Tibial nerve (tissue), 4 donors: ENCODE measurements at regions not wholly inside any gene's neighbourhood (a gene's known extent, or its start where the extent isn't known, plus 50 kb on each side); places are given as distances from the start of the nearest gene placed in this dataset.

Experiments used
- DNase-seq, 2 donors: peaks; one replicate each; pipeline ENCODE4 v3.0.0-alpha.2; 2019; ENCODE audit warnings: low spot score in 2 of 2
- H3K27ac ChIP-seq, 4 donors: fragments of 200-600 bp; sonication (generic) in 3 of 4; one replicate each; pipeline ENCODE4 v1.5.1; 2017 to 2019; ENCODE audit warnings: mild to moderate bottlenecking in 1 of 4
- H3K27me3 ChIP-seq, 2 donors: fragments of 200-600 bp; sonication (generic) in 1 of 2; one replicate each; pipeline versions ENCODE4 v1.5.1 to v1.6.0; 2017 to 2019
- H3K36me3 ChIP-seq, 3 donors: fragments of 200-600 bp; sonication (generic); one replicate each; pipeline ENCODE4 v1.5.1; 2018 to 2019
- H3K4me1 ChIP-seq, 4 donors: fragments of 200-600 bp; sonication (generic) in 3 of 4; one replicate each; pipeline ENCODE4 v1.5.1; 2017 to 2019
- H3K4me3 ChIP-seq, 4 donors: fragments of 200-600 bp; sonication (generic) in 3 of 4; one replicate each; pipeline ENCODE4 v1.5.1; 2017 to 2019; ENCODE audit warnings: mild to moderate bottlenecking in 1 of 4, moderate library complexity in 1 of 4
- H3K9me3 ChIP-seq, 4 donors: fragments of 200-600 bp; sonication (generic) in 3 of 4; one replicate each; pipeline ENCODE4 v1.5.1; 2017 to 2019
- CTCF ChIP-seq, 5 experiments: fragments of 200-600 bp in 3 of 5; fragments of 450-650 bp in 2 of 5; sonication (generic) in 3 of 5; IDR thresholded peaks; one replicate each; pipeline ENCODE4 v1.5.1; 2016 to 2019; ENCODE audit warnings: antibody characterized with exemption in 5 of 5, mild to moderate bottlenecking in 3 of 5, moderate library complexity in 2 of 5
- EP300 ChIP-seq, 2 donors: sonication (generic); formaldehyde crosslinking; IDR thresholded peaks; one replicate each; pipeline ENCODE4 v1.6.1; 2017; ENCODE audit warnings: antibody characterized with exemption in 2 of 2, mild to moderate bottlenecking in 1 of 2
- POLR2A ChIP-seq, 2 donors: fragments of 450-650 bp; IDR thresholded peaks; one replicate each; pipeline ENCODE4 v1.6.1; 2017; ENCODE audit warnings: antibody characterized with exemption in 2 of 2, mild to moderate bottlenecking in 2 of 2, moderate library complexity in 2 of 2
- WGBS, 2 donors: methylation state at CpG; one replicate each; pipeline ENCODE4 v1.1.5; 2018; 5-methylcytosine and 5-hydroxymethylcytosine counted together

GRCh38 chr6:140855520-140855919, 1277.2 kb upstream of the GJE1 start:
- TF ChIP-seq EP300 (IDR thresholded peaks at IDR 0.05) (no peak), CTCF (IDR thresholded peaks at IDR 0.05) (no peak), POLR2A (IDR thresholded peaks at IDR 0.05) (no peak)
- H3K36me3 ChIP-seq, result no peaks in the 10 kb centered on the region
- DNase-seq, result no peak

GRCh38 chr6:140854318-140854717, 1278.4 kb upstream of the GJE1 start:
- 54 to 56% methylated on average over 1 of the region's 1 CpG for WGBS, 2 donors
- no peak overlapping the region for H3K4me3 ChIP-seq
- H3K4me1 ChIP-seq, result peaks cover 0 to 50% (median 18%) of the 10 kb centered on the region in 4 donors
- H3K9me3 ChIP-seq, result no peaks in the 10 kb centered on the region
- TF ChIP-seq CTCF (IDR thresholded peaks at IDR 0.05) (no peak), POLR2A (IDR thresholded peaks at IDR 0.05) (no peak), EP300 (IDR thresholded peaks at IDR 0.05) (no peak)
- DNase-seq, result no peak
- no peaks in the 10 kb centered on the region for H3K27me3 ChIP-seq
- peak overlapping the region in 3 of 4 donors; percentile 11 to 73 (median 70) for H3K27ac ChIP-seq
- no peaks in the 10 kb centered on the region for H3K36me3 ChIP-seq

More at GRCh38 chr6:140855520-140855919, 1277.2 kb upstream of the GJE1 start:
- Histone ChIP-seq H3K27ac (peak overlapping the region in 1 of 4 donors; percentile 23), H3K4me3 (no peak overlapping the region), H3K27me3 (no peaks in the 10 kb centered on the region), H3K4me1 (peaks cover 0 to 49% (median 17%) of the 10 kb centered on the region in 4 donors), H3K9me3 (no peaks in the 10 kb centered on the region)

- no peaks in the 10 kb centered on the region for H3K9me3 ChIP-seq
- WGBS, 2 donors, result 78 to 83% methylated on average over 1 of the region's 1 CpG
- H3K4me1 ChIP-seq, result peaks cover 0 to 38% (median 7%) of the 10 kb centered on the region in 4 donors
- H3K27ac ChIP-seq, result no peak overlapping the region
- H3K36me3 ChIP-seq, result no peaks in the 10 kb centered on the region
- no peak for DNase-seq
- TF ChIP-seq CTCF (IDR thresholded peaks at IDR 0.05) (no peak), EP300 (IDR thresholded peaks at IDR 0.05) (no peak), POLR2A (IDR thresholded peaks at IDR 0.05) (no peak)
- no peak overlapping the region for H3K4me3 ChIP-seq
- H3K27me3 ChIP-seq, result no peaks in the 10 kb centered on the region
These were observed 1282.3 kb upstream of the GJE1 start for GRCh38 chr6:140850438-140850837.

GRCh38 chr6:140849456-140849855, 1283.3 kb upstream of the GJE1 start:
- WGBS, 2 donors, result 25 to 31% methylated on average over 1 of the region's 1 CpG
- Histone ChIP-seq H3K4me1 (peaks cover 0 to 30% (median 7%) of the 10 kb centered on the region in 4 donors), H3K27ac (no peak overlapping the region), H3K36me3 (no peaks in the 10 kb centered on the region), H3K27me3 (no peaks in the 10 kb centered on the region), H3K9me3 (no peaks in the 10 kb centered on the region), H3K4me3 (no peak overlapping the region)
- TF ChIP-seq EP300 (IDR thresholded peaks at IDR 0.05) (no peak), POLR2A (IDR thresholded peaks at IDR 0.05) (no peak), CTCF (IDR thresholded peaks at IDR 0.05) (no peak)
- no peak for DNase-seq

GRCh38 chr6:140847262-140847645, 1285.5 kb upstream of the GJE1 start:
- Histone ChIP-seq H3K4me1 (peaks cover 0 to 17% (median 2%) of the 10 kb centered on the region in 4 donors), H3K9me3 (no peaks in the 10 kb centered on the region), H3K36me3 (no peaks in the 10 kb centered on the region), H3K27me3 (no peaks in the 10 kb centered on the region), H3K27ac (peak overlapping the region in 2 of 4 donors; percentile 23 to 39), H3K4me3 (no peak overlapping the region)
- no peak for DNase-seq
- TF ChIP-seq EP300 (IDR thresholded peaks at IDR 0.05), result no peak
- no peak for TF ChIP-seq CTCF (IDR thresholded peaks at IDR 0.05)
- TF ChIP-seq POLR2A (IDR thresholded peaks at IDR 0.05), result no peak
- WGBS, 2 donors, result 75 to 80% methylated on average over 2 of the region's 2 CpGs
